Endothelial cell (in vitro differentiated cells): ENCODE measurements at regions not wholly inside any gene's neighbourhood (a gene's known extent, or its start where the extent isn't known, plus 50 kb on each side); places are given as distances from the start of the nearest gene placed in this dataset.

Experiments used
- DNase-seq: peaks from one replicate; pipeline ENCODE4 v3.0.0; 2021; ENCODE audit warnings: low spot score
- H3K27ac Mint-ChIP-seq: one replicate; pipeline ENCODE4 v1.8.0; 2021; ENCODE audit warnings: mixed read lengths, inconsistent platforms; ENCODE audit not compliant: unreplicated experiment
- H3K27me3 Mint-ChIP-seq: one replicate; pipeline ENCODE4 v1.8.0; 2021; ENCODE audit warnings: mild to moderate bottlenecking, moderate library complexity, mixed read lengths, inconsistent platforms; ENCODE audit not compliant: unreplicated experiment
- H3K36me3 Mint-ChIP-seq: one replicate; pipeline ENCODE4 v1.8.0; 2021; ENCODE audit warnings: mild to moderate bottlenecking, low read depth, mixed read lengths, inconsistent platforms; ENCODE audit not compliant: unreplicated experiment
- H3K4me1 Mint-ChIP-seq: one replicate; pipeline ENCODE4 v1.8.0; 2021; ENCODE audit warnings: mild to moderate bottlenecking, mixed read lengths, inconsistent platforms; ENCODE audit not compliant: unreplicated experiment
- H3K4me3 Mint-ChIP-seq: one replicate; pipeline ENCODE4 v1.8.0; 2021; ENCODE audit warnings: mild to moderate bottlenecking, mixed read lengths, inconsistent platforms; ENCODE audit not compliant: unreplicated experiment
- H3K9me3 Mint-ChIP-seq: one replicate; pipeline ENCODE4 v1.8.0; 2021; ENCODE audit warnings: mixed read lengths, inconsistent platforms; ENCODE audit not compliant: unreplicated experiment
- CTCF ChIP-seq: fragments of 200-600 bp; sonication (generic); IDR thresholded peaks from one replicate; pipeline ENCODE4 v1.5.0; 2021; ENCODE audit warnings: antibody characterized with exemption; ENCODE audit not compliant: unreplicated experiment

DNA sequence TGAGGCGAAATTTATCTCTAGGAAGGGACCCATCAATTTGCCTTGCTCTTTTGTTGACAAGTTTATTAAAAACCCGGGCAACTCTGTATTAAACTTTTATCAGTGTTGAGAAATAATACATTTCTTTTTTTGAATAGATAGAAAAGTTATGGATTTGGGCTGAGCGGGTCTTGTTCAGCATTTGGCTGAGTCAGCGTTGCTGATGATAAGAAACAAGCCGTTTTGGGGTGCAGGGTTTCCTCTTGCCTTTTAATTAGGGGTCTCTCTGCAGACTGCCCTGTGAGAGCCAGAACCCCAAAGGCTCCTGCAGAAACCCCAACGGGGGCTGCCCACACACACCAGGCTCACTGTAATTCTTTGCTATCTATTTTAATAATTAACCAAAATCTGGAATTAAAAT, 82.1 kb upstream of the SLCO4A1 start:
- no peak overlapping the region for H3K4me3 Mint-ChIP-seq
- H3K4me1 Mint-ChIP-seq = no peaks in the 10 kb centered on the region
- H3K36me3 Mint-ChIP-seq = no peaks in the 10 kb centered on the region
- H3K27me3 Mint-ChIP-seq = peaks cover 5% of the 10 kb centered on the region
- no peak for TF ChIP-seq CTCF
- no peaks in the 10 kb centered on the region for H3K9me3 Mint-ChIP-seq
- H3K27ac Mint-ChIP-seq = no peak overlapping the region
- no peak for DNase-seq

GRCh38 chr20:62561182-62561581, 81.1 kb upstream of the SLCO4A1 start:
- TF ChIP-seq CTCF = no peak
- H3K9me3 Mint-ChIP-seq = no peaks in the 10 kb centered on the region
- H3K4me1 Mint-ChIP-seq = no peaks in the 10 kb centered on the region
- DNase-seq = no peak
- no peaks in the 10 kb centered on the region for H3K36me3 Mint-ChIP-seq
- peaks cover 5% of the 10 kb centered on the region for H3K27me3 Mint-ChIP-seq
- no peak overlapping the region for H3K4me3 Mint-ChIP-seq
- H3K27ac Mint-ChIP-seq = no peak overlapping the region

- Mint-ChIP-seq H3K36me3 (no peaks in the 10 kb centered on the region), H3K27me3 (peaks cover 5% of the 10 kb centered on the region), H3K9me3 (no peaks in the 10 kb centered on the region), H3K4me3 (no peak overlapping the region), H3K4me1 (no peaks in the 10 kb centered on the region), H3K27ac (no peak overlapping the region)
- TF ChIP-seq CTCF = no peak
- DNase-seq = no peak
These were observed 80.4 kb upstream of the SLCO4A1 start for GRCh38 chr20:62561948-62562347.

DNA sequence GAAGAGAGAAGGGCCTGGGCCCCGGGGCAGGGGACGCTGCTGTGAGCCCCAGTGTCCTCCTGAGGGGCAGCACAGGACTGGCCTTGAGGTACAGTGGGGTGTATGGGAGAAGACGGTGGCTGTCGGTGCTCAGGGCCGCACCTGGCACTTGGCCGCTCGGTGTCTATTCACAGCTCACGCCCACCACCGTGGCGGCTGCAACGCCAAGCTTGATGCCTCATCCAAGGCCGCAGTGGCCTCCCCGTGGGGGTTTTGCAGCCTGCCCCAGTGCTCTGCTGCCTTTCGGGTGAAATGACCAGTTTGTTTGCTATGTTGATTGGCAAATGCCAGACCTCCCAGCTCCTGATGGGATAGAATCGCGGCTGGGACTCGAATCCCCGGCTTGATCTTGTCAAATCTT, 79.5 kb upstream of the SLCO4A1 start:
- no peak overlapping the region for H3K27ac Mint-ChIP-seq

DNA sequence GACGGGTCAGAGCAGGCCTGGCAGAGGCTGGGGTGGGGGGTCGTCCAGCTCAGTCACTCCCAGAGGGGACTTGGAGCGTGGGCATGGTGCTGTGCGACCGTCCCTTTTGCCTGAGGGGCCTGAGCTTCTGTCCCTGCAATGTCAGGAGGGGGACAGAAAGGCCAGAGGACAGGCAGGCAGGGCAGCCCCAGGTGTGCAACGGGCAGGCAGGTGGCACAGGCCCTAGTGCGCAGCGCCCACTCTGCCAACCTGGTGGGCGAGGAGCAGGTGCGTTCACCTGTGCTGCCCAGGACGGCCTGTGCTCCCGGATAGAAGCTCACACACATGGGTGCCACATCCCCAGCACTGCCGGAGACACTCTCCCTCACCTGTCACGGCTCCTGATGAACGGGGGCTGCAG, 78.7 kb upstream of the SLCO4A1 start:
- H3K27me3 Mint-ChIP-seq = no peaks in the 10 kb centered on the region
- TF ChIP-seq CTCF = no peak
- no peak overlapping the region for H3K27ac Mint-ChIP-seq
- no peaks in the 10 kb centered on the region for H3K9me3 Mint-ChIP-seq
- H3K36me3 Mint-ChIP-seq = no peaks in the 10 kb centered on the region
- no peaks in the 10 kb centered on the region for H3K4me1 Mint-ChIP-seq
- H3K4me3 Mint-ChIP-seq = no peak overlapping the region
- DNase-seq = no peak

More for the DNA sequence above, 79.5 kb upstream of the SLCO4A1 start:
- Mint-ChIP-seq H3K4me1 (no peaks in the 10 kb centered on the region), H3K27me3 (peaks cover 4% of the 10 kb centered on the region), H3K36me3 (no peaks in the 10 kb centered on the region), H3K4me3 (no peak overlapping the region), H3K9me3 (no peaks in the 10 kb centered on the region)
- no peak for DNase-seq
- no peak for TF ChIP-seq CTCF
